KMS-11 (cell line): ENCODE measurements at regions not wholly inside any gene's neighbourhood (a gene's known extent, or its start where the extent isn't known, plus 50 kb on each side); places are given as distances from the start of the nearest gene placed in this dataset.

Source experiments
- H2AFZ ChIP-seq: fragments of 200-600 bp; sonication (generic); 2 replicates; pipeline ENCODE4 v1.6.1; 2016; ENCODE audit warnings: antibody characterized with exemption, mixed run types, low read depth
- H3K27ac ChIP-seq: fragments of 200-600 bp; sonication (generic); 2 replicates; pipeline ENCODE4 v1.6.1; 2016; ENCODE audit warnings: mild to moderate bottlenecking, mixed run types
- H3K27me3 ChIP-seq: fragments of 200-600 bp; sonication (generic); 2 replicates; pipeline ENCODE4 v1.6.1; 2017; ENCODE audit warnings: mild to moderate bottlenecking, low read depth, mixed run types, moderate library complexity; ENCODE audit not compliant: insufficient read depth
- H3K36me3 ChIP-seq: fragments of 200-600 bp; sonication (generic); 2 replicates; pipeline ENCODE4 v1.6.1; 2017; ENCODE audit warnings: mild to moderate bottlenecking, mixed run types; ENCODE audit not compliant: insufficient read depth
- H3K4me1 ChIP-seq: fragments of 200-600 bp; sonication (generic); 2 replicates; pipeline ENCODE4 v1.6.1; 2016; ENCODE audit warnings: mild to moderate bottlenecking, low read depth, mixed run types; ENCODE audit not compliant: poor library complexity, severe bottlenecking
- H3K4me2 ChIP-seq: fragments of 200-600 bp; sonication (generic); 2 replicates; pipeline ENCODE4 v1.7.0; 2016; ENCODE audit warnings: mild to moderate bottlenecking, mixed run types
- H3K4me3 ChIP-seq: fragments of 200-600 bp; sonication (generic); IDR thresholded peaks from 2 replicates; pipeline ENCODE4 v1.6.1; 2017; ENCODE audit warnings: low read depth, low read length, mixed read lengths; ENCODE audit not compliant: insufficient read depth
- H3K79me2 ChIP-seq: fragments of 200-600 bp; sonication (generic); 2 replicates; pipeline ENCODE4 v1.6.1; 2016; ENCODE audit warnings: low read depth, mixed run types; ENCODE audit not compliant: insufficient read depth
- H3K9ac ChIP-seq: fragments of 200-600 bp; sonication (generic); 2 replicates; pipeline ENCODE4 v1.6.1; 2016; ENCODE audit warnings: mild to moderate bottlenecking, mixed run types
- H4K20me1 ChIP-seq: fragments of 200-600 bp; sonication (generic); 2 replicates; pipeline ENCODE4 v1.6.1; 2016; ENCODE audit warnings: mild to moderate bottlenecking, mixed run types; ENCODE audit not compliant: insufficient read depth
- TF ChIP-seq, protein P1 (sequence below): fragments of 200-600 bp; sonication (generic); conservative IDR thresholded peaks from 2 replicates; pipeline ENCODE4 v1.6.1; 2017; ENCODE audit warnings: low read depth, mild to moderate bottlenecking, antibody characterized with exemption, low read length, moderate library complexity, mixed read lengths

- Histone ChIP-seq H3K27me3 (no peaks in the 10 kb centered on the region), H3K79me2 (no peaks in the 10 kb centered on the region), H3K4me3 (no peak overlapping the region), H3K4me2 (no peak overlapping the region), H3K27ac (no peak overlapping the region), H3K4me1 (no peaks in the 10 kb centered on the region), H3K36me3 (no peaks in the 10 kb centered on the region), H2AFZ (no peak overlapping the region), H3K9ac (no peak overlapping the region), H4K20me1 (no peaks in the 10 kb centered on the region)
- TF ChIP-seq, protein P1, sequence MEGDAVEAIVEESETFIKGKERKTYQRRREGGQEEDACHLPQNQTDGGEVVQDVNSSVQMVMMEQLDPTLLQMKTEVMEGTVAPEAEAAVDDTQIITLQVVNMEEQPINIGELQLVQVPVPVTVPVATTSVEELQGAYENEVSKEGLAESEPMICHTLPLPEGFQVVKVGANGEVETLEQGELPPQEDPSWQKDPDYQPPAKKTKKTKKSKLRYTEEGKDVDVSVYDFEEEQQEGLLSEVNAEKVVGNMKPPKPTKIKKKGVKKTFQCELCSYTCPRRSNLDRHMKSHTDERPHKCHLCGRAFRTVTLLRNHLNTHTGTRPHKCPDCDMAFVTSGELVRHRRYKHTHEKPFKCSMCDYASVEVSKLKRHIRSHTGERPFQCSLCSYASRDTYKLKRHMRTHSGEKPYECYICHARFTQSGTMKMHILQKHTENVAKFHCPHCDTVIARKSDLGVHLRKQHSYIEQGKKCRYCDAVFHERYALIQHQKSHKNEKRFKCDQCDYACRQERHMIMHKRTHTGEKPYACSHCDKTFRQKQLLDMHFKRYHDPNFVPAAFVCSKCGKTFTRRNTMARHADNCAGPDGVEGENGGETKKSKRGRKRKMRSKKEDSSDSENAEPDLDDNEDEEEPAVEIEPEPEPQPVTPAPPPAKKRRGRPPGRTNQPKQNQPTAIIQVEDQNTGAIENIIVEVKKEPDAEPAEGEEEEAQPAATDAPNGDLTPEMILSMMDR: no peak
Observed at GRCh38 chr2:219995991-219996765, 368.7 kb downstream of the SLC4A3 start.

- Histone ChIP-seq H3K79me2 (no peaks in the 10 kb centered on the region), H3K36me3 (no peaks in the 10 kb centered on the region), H3K4me1 (no peaks in the 10 kb centered on the region), H3K9ac (no peak overlapping the region), H2AFZ (no peak overlapping the region), H3K4me2 (no peak overlapping the region), H3K27me3 (no peaks in the 10 kb centered on the region), H3K27ac (no peak overlapping the region), H3K4me3 (no peak overlapping the region), H4K20me1 (no peaks in the 10 kb centered on the region)
- TF ChIP-seq, protein P1: 0 out of 2 replicates have a peak, but pooled peaks have one; percentile 27
Observed at GRCh38 chr2:219997341-219997851, 370.0 kb downstream of the SLC4A3 start.

DNA sequence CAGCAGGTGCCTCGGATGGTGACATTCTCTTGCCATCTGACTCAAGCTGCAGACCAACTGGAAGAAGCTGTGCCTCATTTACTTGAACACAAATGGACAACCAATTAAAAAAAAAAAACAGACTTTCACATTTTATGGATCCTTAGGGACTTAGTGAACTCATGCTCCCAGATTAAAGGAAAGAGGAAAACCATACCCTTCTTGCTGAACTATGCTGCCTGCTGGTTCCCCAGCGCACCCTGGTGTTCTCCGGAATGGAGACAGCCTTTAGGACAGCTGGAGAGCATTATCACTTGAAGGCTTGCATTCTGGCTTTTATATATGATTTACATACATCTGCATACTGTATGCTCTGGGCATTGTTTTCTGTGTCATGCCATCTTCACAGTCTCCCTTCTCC lies 370.7 kb downstream of the SLC4A3 start:
- Histone ChIP-seq H4K20me1 (no peaks in the 10 kb centered on the region), H3K27me3 (no peaks in the 10 kb centered on the region), H3K36me3 (no peaks in the 10 kb centered on the region), H3K79me2 (no peaks in the 10 kb centered on the region), H2AFZ (no peak overlapping the region), H3K27ac (no peak overlapping the region), H3K9ac (no peak overlapping the region), H3K4me1 (no peaks in the 10 kb centered on the region), H3K4me3 (no peak overlapping the region), H3K4me2 (no peak overlapping the region)
- TF ChIP-seq, protein P1: no peak

- H4K20me1 ChIP-seq: no peaks in the 10 kb centered on the region
- H3K36me3 ChIP-seq: no peaks in the 10 kb centered on the region
- no peaks in the 10 kb centered on the region for H3K79me2 ChIP-seq
- H3K4me3 ChIP-seq: no peak overlapping the region
- H3K27ac ChIP-seq: no peak overlapping the region
- H3K9ac ChIP-seq: no peak overlapping the region
- H3K4me2 ChIP-seq: no peak overlapping the region
- TF ChIP-seq, protein P1: no peak
- no peaks in the 10 kb centered on the region for H3K27me3 ChIP-seq
- H3K4me1 ChIP-seq: no peaks in the 10 kb centered on the region
- no peak overlapping the region for H2AFZ ChIP-seq
Observed at GRCh38 chr2:219998714-219999227, 371.3 kb downstream of the SLC4A3 start.
